Activated T-cell treated with anti-CD3 and anti-CD28 coated beads, Interleukin-2, amount 50 U/mL, for 72 hours (primary cell): ENCODE measurements at regions not wholly inside any gene's neighbourhood (a gene's known extent, or its start where the extent isn't known, plus 50 kb on each side); places are given as distances from the start of the nearest gene placed in this dataset.
"Not testable (repeated sequence)": the region's sequence is repeated elsewhere in the genome, so short reads cannot be mapped to it uniquely, and the experiment has no call there.

Experiments
- ATAC-seq, 2 donors: fragments of 150-1000 bp; cut with Tn5 transposase; replicated peaks in 1 of 2; 2 replicates each; pipeline ENCODE4 v1.10.0; 2021; ENCODE audit warnings: moderate library complexity in 2 of 2, mild to moderate bottlenecking in 1 of 2
- DNase-seq, 2 donors: peaks; one replicate each; pipeline ENCODE4 v3.0.0; 2021 to 2022; ENCODE audit warnings: mixed read lengths in 1 of 2
- H3K27ac Mint-ChIP-seq: one replicate; pipeline ENCODE4 v1.8.0; 2022; ENCODE audit warnings: mild to moderate bottlenecking, moderate library complexity, mixed read lengths
- H3K27me3 Mint-ChIP-seq: one replicate; pipeline ENCODE4 v1.8.0; 2022; ENCODE audit warnings: low read depth, mixed read lengths
- H3K36me3 Mint-ChIP-seq, 2 donors: one replicate each; pipeline ENCODE4 v1.8.0; 2022; ENCODE audit warnings: mixed read lengths in 2 of 2, mild to moderate bottlenecking in 1 of 2; ENCODE audit not compliant: insufficient read depth in 2 of 2
- H3K4me1 Mint-ChIP-seq: one replicate; pipeline ENCODE4 v1.8.0; 2022; ENCODE audit warnings: low read depth, mixed read lengths
- H3K4me3 Mint-ChIP-seq, 2 donors: one replicate each; pipeline ENCODE4 v1.8.0; 2022; ENCODE audit warnings: mild to moderate bottlenecking in 2 of 2, mixed read lengths in 2 of 2, moderate library complexity in 2 of 2
- H3K9me3 Mint-ChIP-seq, 2 donors: one replicate each; pipeline ENCODE4 v1.8.0; 2022; ENCODE audit warnings: mixed read lengths in 2 of 2

DNA sequence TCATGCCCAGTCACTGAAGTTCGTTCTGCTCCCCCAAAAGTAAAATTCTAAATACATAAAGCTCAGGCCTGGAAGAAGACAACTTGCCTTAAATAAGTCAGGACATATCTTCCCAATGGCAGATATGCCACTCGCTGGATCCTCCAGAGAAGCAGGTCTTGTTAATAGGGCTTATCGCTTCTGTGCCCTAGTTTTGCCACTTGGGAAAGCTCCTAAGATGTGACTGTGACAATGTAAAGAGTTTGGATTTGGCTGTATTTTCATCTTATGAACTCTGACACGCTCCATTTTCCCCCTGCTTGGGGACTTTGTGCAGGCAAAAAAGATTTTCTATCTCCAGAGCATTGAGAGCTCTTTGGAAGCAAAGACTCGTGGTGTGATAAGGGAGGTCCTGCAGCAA, 279.9 kb downstream of the WDR11 start:
- DNase-seq, result no peak

DNA sequence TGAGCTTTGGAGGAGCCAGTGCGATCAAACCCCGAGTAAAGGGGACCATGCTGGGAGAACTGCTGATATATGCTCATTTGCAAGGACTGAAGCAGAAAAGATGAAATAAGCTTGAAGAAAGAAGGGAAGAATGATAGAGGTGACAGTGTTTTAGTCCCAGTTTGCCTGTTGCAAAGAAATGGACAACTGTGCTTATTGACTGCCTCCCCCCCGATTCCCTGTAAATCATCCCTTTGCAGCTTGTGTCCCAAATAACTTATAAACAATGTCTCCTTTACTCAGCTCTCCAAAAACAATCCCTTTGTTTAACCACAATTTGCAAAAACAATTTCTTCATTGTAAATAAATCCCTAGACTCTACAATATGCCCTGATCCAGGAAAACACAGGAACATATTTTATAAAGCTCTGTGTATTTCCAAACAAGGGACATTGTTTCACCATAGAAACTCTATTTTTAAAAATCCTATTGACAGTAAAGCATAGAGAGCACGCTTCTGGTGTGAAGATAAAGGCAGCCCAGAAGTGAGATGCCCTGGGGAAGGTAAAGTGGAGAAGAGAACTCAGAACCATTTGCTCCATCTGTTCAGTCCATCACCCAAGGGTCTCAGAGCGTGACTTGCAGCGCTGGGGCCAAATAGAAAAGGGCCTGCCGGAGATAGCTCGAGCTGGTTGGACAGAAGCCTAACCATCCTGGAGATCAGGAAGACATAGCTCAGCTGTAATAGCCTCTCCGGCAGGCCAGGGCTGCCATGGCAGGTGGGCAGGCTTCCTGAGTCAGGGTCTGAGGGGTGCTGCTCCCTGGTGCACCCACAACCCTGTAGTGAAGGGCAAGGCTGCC, 280.5 kb downstream of the WDR11 start:
- H3K36me3 Mint-ChIP-seq, result no peaks in the 10 kb centered on the region
- no peak overlapping the region for H3K27ac Mint-ChIP-seq
- H3K9me3 Mint-ChIP-seq, result peaks cover 0 to 1% of the 10 kb centered on the region in 2 donors
- DNase-seq (no peak), ATAC-seq (no peak)
- H3K27me3 Mint-ChIP-seq, result no peaks in the 10 kb centered on the region
- H3K4me3 Mint-ChIP-seq, result no peak overlapping the region
- H3K4me1 Mint-ChIP-seq, result no peaks in the 10 kb centered on the region

More for the DNA sequence above, 279.9 kb downstream of the WDR11 start:
- Mint-ChIP-seq H3K36me3 (no peaks in the 10 kb centered on the region), H3K27me3 (no peaks in the 10 kb centered on the region), H3K27ac (no peak overlapping the region), H3K9me3 (peaks cover 0 to 1% of the 10 kb centered on the region in 2 donors), H3K4me3 (no peak overlapping the region), H3K4me1 (no peaks in the 10 kb centered on the region)
- ATAC-seq, result no peak

DNA sequence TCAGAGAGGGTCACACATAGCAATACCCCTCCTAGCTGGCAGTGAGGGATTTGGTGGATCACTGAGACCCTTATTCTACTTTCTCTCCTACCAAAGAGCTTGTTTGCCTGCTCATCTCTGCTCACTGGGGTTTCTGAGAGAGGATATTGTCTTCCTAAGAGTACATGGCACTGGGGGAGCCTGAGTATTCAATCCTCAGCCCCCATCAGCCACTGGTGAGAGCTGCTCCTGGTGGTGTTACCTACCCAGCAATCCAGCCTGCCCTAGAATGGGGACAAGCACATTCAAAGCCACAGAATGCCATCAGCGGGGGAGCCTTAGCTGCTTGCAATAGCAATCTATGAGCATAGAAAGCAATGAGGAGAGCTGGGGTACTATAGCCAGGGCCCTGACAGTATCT, 281.1 kb downstream of the WDR11 start:
- Mint-ChIP-seq H3K4me1 (no peaks in the 10 kb centered on the region), H3K27me3 (no peaks in the 10 kb centered on the region), H3K4me3 (no peak overlapping the region), H3K36me3 (no peaks in the 10 kb centered on the region), H3K9me3 (peaks cover 0 to 1% of the 10 kb centered on the region in 2 donors), H3K27ac (no peak overlapping the region)
- DNase-seq (no peak), ATAC-seq (no peak)

DNA sequence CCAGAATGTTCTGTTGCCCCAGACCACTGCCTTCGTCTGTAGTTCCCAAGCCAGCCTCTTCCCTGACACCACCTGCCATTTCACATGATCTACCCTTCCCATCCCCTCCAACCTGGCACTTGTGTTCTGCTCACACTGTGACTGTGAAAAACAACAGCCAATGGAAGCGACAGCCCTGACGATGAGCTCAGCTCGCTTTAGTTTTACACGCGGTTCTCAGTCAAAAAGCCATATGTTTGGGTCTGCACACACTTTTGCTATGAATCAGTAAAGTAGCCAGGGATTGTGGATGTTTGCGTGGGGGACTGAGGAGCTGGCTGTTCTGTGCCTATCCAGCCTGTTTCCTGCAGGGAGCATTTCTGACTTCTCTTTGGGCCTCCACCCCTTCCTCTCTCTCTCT, 282.7 kb downstream of the WDR11 start:
- Mint-ChIP-seq H3K9me3 (peaks cover 0 to 1% of the 10 kb centered on the region in 2 donors), H3K4me3 (no peak overlapping the region), H3K4me1 (no peaks in the 10 kb centered on the region), H3K27me3 (no peaks in the 10 kb centered on the region), H3K27ac (no peak overlapping the region), H3K36me3 (no peaks in the 10 kb centered on the region)
- ATAC-seq (no peak), DNase-seq (no peak)

DNA sequence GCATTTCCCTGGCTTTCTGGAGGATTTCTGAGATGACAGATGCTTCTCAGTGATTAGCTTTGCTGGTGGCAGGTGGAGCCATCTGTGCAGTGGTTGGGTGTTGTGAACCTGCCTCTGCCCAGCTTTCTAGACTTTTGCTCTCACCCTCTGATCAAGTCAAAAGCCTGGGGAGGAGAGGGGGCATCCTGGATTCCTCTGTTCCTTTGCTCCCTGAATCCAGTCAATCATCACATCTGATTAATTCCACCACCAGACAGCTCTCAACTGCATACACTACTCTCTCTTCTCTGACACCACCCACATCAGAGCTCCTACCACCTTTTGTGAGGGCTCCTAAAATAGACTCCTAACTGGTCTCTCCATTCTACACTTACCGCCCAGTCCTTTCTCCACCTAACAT, 283.5 kb downstream of the WDR11 start:
- H3K27me3 Mint-ChIP-seq, result no peaks in the 10 kb centered on the region

DNA sequence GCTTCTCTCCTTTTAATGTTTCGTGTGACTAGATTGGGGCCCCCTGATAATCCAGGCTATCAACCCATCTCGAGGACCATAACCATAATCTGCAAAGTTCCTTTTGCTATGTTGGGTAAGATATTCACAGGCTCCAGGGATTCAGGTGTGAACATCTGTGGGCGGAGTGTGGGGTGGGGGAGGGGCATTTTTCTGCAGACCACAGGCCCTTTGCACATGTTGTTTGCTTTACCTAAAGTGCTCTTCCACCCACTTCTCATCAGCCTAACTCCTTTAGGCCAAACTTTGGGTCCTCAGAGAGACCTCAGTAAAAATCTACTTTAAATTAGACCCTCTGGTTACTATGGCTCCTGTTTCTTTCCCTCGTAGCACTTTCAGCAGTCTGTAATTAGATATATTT, 284.4 kb downstream of the WDR11 start:
- Mint-ChIP-seq H3K27ac (no peak overlapping the region), H3K4me3 (no peak overlapping the region), H3K27me3 (no peaks in the 10 kb centered on the region), H3K36me3 (no peaks in the 10 kb centered on the region), H3K9me3 (peaks cover 0 to 1% of the 10 kb centered on the region in 2 donors), H3K4me1 (no peaks in the 10 kb centered on the region)
- DNase-seq (no peak), ATAC-seq (no peak)

More for the DNA sequence above, 283.5 kb downstream of the WDR11 start:
- Mint-ChIP-seq H3K9me3 (peaks cover 0 to 1% of the 10 kb centered on the region in 2 donors), H3K27ac (no peak overlapping the region), H3K36me3 (no peaks in the 10 kb centered on the region), H3K4me1 (no peaks in the 10 kb centered on the region), H3K4me3 (no peak overlapping the region)
- DNase-seq, result no peak
- ATAC-seq, result no peak

DNA sequence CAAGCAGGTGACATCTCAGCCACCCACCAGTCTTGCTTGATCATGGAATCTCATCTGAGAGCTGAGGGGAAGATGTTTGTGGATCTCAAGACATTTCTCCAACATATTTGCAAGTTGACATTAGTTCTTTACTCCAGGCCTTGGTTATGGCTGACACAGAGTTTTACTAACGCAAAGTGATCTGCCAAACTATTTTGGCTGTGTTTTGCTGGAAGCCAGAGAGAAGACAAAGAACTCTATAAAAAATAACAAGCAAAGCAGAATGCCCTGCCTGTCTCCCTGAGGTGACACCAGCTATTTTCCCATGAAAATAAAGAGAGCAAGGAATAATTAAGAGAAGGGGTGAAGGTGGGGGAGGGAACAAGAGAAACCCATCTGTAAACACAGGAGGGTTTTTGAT, 286.4 kb downstream of the WDR11 start:
- Mint-ChIP-seq H3K4me3 (no peak overlapping the region), H3K36me3 (no peaks in the 10 kb centered on the region), H3K27me3 (no peaks in the 10 kb centered on the region), H3K9me3 (peaks cover 0 to 1% of the 10 kb centered on the region in 2 donors), H3K4me1 (no peaks in the 10 kb centered on the region), H3K27ac (no peak overlapping the region)
- no peak for DNase-seq
- no peak for ATAC-seq

DNA sequence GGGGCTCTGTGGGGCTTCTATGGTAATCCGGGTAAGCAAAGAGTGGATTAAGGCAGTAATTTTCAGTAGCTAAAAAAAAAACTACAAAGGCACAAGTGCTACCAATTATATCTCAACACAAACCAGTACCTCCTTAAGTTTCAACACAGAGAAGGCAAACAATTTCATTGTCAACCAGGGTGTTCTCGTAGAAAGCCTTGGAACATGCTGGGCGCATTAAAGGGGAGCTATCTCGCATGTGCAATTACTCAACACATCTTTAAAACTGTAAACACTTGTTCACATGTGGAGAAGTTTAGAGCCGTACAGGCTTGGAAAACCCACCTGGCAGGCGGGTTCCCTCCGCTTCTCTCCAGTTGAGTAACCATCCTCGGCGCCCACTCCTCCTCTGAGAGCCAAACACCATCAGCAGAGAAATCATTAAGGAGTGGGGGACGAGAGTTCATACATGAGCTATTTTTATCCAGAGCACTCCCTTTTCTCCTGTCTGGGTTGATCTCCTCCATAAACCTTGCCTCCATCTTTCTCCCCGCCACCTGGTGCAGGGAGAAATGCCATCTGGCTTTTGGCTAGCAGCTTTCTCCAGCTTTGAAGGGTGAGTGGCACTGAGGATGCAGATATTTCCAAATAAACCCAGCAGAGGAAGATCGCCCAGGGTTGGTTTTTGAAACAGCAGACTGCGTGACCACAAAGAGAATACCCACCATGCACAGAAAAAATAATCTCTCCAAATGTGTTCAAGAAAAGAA, 287.1 kb downstream of the WDR11 start:
- DNase-seq, result no peak
- Mint-ChIP-seq H3K36me3 (no peaks in the 10 kb centered on the region), H3K4me3 (no peak overlapping the region), H3K27ac (no peak overlapping the region), H3K27me3 (no peaks in the 10 kb centered on the region), H3K4me1 (no peaks in the 10 kb centered on the region), H3K9me3 (peaks cover 3 to 4% of the 10 kb centered on the region in 2 donors)
- no peak for ATAC-seq

DNA sequence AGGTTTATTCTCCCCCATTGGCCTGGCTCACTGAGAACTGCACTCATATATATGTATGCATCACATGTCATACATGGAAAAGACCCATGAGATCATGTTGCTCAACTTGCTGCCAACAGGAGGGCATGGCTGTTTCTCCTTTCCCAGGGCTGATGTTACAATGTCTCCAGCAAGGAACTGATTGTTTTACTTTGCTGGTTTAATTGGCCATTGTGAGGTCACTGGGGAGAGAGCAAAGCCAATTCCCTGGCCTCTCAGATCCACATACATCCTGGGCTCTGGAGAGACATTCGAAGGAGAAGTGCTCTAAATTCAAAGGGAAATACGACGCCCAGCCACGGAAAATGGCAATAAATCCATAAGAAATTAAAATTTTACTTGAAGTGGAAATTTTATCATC, 287.8 kb downstream of the WDR11 start:
- ATAC-seq (no peak), DNase-seq (no peak)
- Mint-ChIP-seq H3K36me3 (no peaks in the 10 kb centered on the region), H3K27me3 (no peaks in the 10 kb centered on the region), H3K27ac (no peak overlapping the region), H3K4me3 (no peak overlapping the region), H3K9me3 (peaks cover 3 to 4% of the 10 kb centered on the region in 2 donors), H3K4me1 (no peaks in the 10 kb centered on the region)

DNA sequence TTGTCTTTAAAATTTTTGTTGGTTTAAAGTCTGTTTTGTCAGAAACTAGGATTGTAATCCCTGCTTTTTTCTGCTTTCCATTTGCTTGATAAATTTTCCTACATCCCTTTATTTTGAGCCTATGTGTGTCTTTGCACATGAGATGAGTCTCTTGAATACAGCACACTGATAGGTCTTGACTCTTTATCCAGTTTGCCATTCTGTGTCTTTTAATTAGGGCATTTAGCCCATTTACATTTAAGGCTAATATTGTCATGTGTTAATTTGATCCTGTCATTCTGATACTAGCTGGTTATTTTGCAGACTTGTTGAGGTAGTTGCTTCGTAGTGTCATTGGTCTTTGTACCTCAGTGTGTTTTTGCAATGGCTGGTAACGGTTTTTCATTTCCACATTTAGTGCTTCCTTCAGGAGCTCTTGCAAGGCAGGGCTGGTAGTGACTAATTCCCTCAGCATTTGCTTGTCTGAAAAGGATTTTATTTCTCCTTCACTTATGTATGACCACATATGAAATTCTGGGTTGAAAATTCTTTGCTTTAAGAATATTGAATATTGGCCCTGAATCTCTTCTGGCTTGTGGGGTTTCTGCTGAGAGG, 294.7 kb downstream of the WDR11 start:
- not testable (repeated sequence) for H3K4me3 Mint-ChIP-seq, H3K36me3 Mint-ChIP-seq, H3K27ac Mint-ChIP-seq, DNase-seq, H3K4me1 Mint-ChIP-seq, ATAC-seq, H3K27me3 Mint-ChIP-seq
- peaks cover 20 to 24% of the 10 kb centered on the region in 2 donors for H3K9me3 Mint-ChIP-seq

DNA sequence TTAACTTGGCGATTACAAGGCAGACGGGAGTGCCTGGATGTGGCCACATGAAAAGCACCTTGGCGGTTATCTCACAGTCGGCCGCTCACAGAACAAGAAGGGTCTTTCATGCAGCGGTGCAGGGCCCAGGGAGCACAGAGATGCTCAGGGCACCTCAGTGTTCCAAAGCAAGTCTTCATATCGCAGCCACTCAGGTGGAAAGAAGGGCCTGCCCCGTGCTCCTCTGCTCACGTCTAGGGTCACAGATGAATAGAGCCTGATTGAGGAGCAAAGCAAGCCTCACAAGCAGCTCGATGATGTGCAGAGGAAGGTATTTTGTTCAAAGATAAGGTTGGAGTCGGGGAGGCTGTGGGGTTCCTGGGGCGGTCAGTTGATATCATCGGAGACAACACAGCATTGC, 297.8 kb downstream of the WDR11 start:
- ATAC-seq, result no peak
- no peaks in the 10 kb centered on the region for H3K27me3 Mint-ChIP-seq

DNA sequence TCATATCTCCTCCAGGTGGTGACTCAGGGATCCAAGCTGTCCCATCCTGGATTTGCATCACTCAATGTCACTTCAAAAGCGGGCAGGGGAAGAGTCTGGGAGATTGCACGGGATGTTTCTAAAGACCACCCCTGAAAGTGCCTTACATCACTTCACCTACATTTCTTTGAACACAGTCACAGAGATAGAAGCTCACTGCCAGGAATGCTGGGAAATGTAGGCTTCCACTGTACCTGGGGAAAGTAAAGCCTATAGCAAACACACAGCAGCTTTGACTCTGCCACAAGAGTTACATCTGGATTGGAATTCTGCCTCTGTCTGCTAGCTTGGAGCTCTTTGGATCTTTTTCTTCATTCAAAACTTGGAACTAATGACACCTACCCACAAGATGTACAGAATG, 300.9 kb downstream of the WDR11 start:
- Mint-ChIP-seq H3K4me3 (no peak overlapping the region), H3K9me3 (peaks cover 4 to 13% of the 10 kb centered on the region in 2 donors), H3K4me1 (no peaks in the 10 kb centered on the region), H3K27me3 (no peaks in the 10 kb centered on the region), H3K36me3 (peaks cover 0 to 2% of the 10 kb centered on the region in 2 donors), H3K27ac (no peak overlapping the region)
- ATAC-seq (no peak), DNase-seq (no peak)

More for the DNA sequence above, 297.8 kb downstream of the WDR11 start:
- no peaks in the 10 kb centered on the region for H3K4me1 Mint-ChIP-seq
- peaks cover 21 to 23% of the 10 kb centered on the region in 2 donors for H3K9me3 Mint-ChIP-seq
- no peak for DNase-seq
- H3K27ac Mint-ChIP-seq, result no peak overlapping the region
- no peak overlapping the region for H3K4me3 Mint-ChIP-seq
- H3K36me3 Mint-ChIP-seq, result peaks cover 2% of the 10 kb centered on the region in 2 donors

DNA sequence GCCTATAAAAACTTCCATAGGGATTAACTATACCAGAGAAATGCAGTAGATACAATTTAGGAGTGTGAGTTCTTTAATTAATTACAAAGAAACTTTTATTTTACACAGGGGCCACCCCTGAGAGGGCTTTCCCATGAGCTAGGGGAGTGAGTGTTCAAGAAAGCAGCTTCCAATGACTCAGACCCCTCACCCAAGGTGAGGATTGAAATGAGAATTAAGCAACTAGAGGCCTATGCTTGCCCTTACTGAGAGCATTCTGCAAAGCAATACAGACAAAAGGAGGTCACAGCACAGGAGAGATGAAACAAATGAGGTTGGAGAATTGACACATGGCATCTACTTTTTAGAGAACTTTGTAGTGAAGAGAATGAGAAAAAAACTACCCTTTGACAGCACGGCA, 301.8 kb downstream of the WDR11 start:
- Mint-ChIP-seq H3K9me3 (peaks cover 3 to 13% of the 10 kb centered on the region in 2 donors), H3K4me1 (no peaks in the 10 kb centered on the region), H3K4me3 (no peak overlapping the region), H3K27me3 (no peaks in the 10 kb centered on the region), H3K36me3 (peaks cover 0 to 2% of the 10 kb centered on the region in 2 donors), H3K27ac (peak overlapping the region; percentile 43)
- DNase-seq, result no peak
- ATAC-seq, result no peak
